ENCODE measurements at regions not wholly inside any gene's neighbourhood (a gene's known extent, or its start where the extent isn't known, plus 50 kb on each side); places are given as distances from the start of the nearest gene placed in this dataset.

- TF ChIP-seq CTCF (IDR thresholded peaks at IDR 0.05; ENCODE audit: insufficient read depth, missing control alignments), result no peak
- DNase-seq (ENCODE audit: insufficient read length, low spot score) (no peak), FAIRE-seq (no peak)
These were observed 674.9 kb downstream of the PRR16 start for GRCh38 chr5:121138952-121139351.

GRCh38 chr5:121144764-121145163 is 680.7 kb downstream of the PRR16 start:
- DNase-seq (ENCODE audit: insufficient read length, low spot score), result no peak
- FAIRE-seq, result no peak
- no peak for TF ChIP-seq CTCF (IDR thresholded peaks at IDR 0.05; ENCODE audit: insufficient read depth, missing control alignments)

- FAIRE-seq (no peak), DNase-seq (ENCODE audit: insufficient read length, low spot score) (no peak)
- no peak for TF ChIP-seq CTCF (IDR thresholded peaks at IDR 0.05; ENCODE audit: insufficient read depth, missing control alignments)
These were observed 687.4 kb downstream of the PRR16 start for GRCh38 chr5:121151534-121151933.

- no peak for TF ChIP-seq CTCF (IDR thresholded peaks at IDR 0.05; ENCODE audit: insufficient read depth, missing control alignments)
- DNase-seq (ENCODE audit: insufficient read length, low spot score) (no peak), FAIRE-seq (no peak)
These were observed 688.3 kb downstream of the PRR16 start for GRCh38 chr5:121152411-121152810.

- FAIRE-seq, result no peak
- TF ChIP-seq CTCF (IDR thresholded peaks at IDR 0.05; ENCODE audit: insufficient read depth, missing control alignments), result no peak
- DNase-seq (ENCODE audit: insufficient read length, low spot score), result no peak
These were observed 692.5 kb downstream of the PRR16 start for GRCh38 chr5:121156565-121156964.

GRCh38 chr5:121158451-121158850 is 693.2 kb upstream of the FTMT start:
- TF ChIP-seq CTCF (IDR thresholded peaks at IDR 0.05; ENCODE audit: insufficient read depth, missing control alignments), result no peak
- FAIRE-seq, result no peak
- no peak for DNase-seq (ENCODE audit: insufficient read length, low spot score)

- no peak for DNase-seq (ENCODE audit: insufficient read length, low spot score)
- no peak for FAIRE-seq
- no peak for TF ChIP-seq CTCF (IDR thresholded peaks at IDR 0.05; ENCODE audit: insufficient read depth, missing control alignments)
These were observed 691.1 kb upstream of the FTMT start for GRCh38 chr5:121160591-121160990.

Measured in D721Med (cell line).